Osteocyte (in vitro differentiated cells): ENCODE measurements at regions not wholly inside any gene's neighbourhood (a gene's known extent, or its start where the extent isn't known, plus 50 kb on each side); places are given as distances from the start of the nearest gene placed in this dataset.
"Not testable (repeated sequence)": the region's sequence is repeated elsewhere in the genome, so short reads cannot be mapped to it uniquely, and the experiment has no call there.

ENCODE experiments used
- DNase-seq: peaks from one replicate; pipeline ENCODE4 v3.0.0; 2021; ENCODE audit warnings: mixed read lengths; ENCODE audit not compliant: unreplicated experiment; ENCODE audit errors: extremely low spot score
- H3K27ac Mint-ChIP-seq: one replicate; pipeline ENCODE4 v1.8.0; 2021; ENCODE audit warnings: mild to moderate bottlenecking, mixed read lengths; ENCODE audit not compliant: unreplicated experiment
- H3K27me3 Mint-ChIP-seq: one replicate; pipeline ENCODE4 v1.8.0; 2021; ENCODE audit warnings: mixed read lengths; ENCODE audit not compliant: unreplicated experiment
- H3K36me3 Mint-ChIP-seq: one replicate; pipeline ENCODE4 v1.8.0; 2021; ENCODE audit warnings: mixed read lengths; ENCODE audit not compliant: unreplicated experiment
- H3K4me1 Mint-ChIP-seq: one replicate; pipeline ENCODE4 v1.8.0; 2021; ENCODE audit warnings: mixed read lengths; ENCODE audit not compliant: unreplicated experiment
- H3K4me3 Mint-ChIP-seq: one replicate; pipeline ENCODE4 v1.8.0; 2021; ENCODE audit warnings: mild to moderate bottlenecking, moderate library complexity, mixed read lengths; ENCODE audit not compliant: unreplicated experiment
- H3K9me3 Mint-ChIP-seq: one replicate; pipeline ENCODE4 v1.8.0; 2021; ENCODE audit warnings: mixed read lengths; ENCODE audit not compliant: unreplicated experiment
- CTCF ChIP-seq: fragments of 200-600 bp; sonication (generic); IDR thresholded peaks from 2 replicates; pipeline ENCODE4 v1.5.0; 2021; ENCODE audit warnings: antibody characterized with exemption, mild to moderate bottlenecking, moderate library complexity

- Mint-ChIP-seq H3K27me3 (no peaks in the 10 kb centered on the region), H3K4me3 (no peak overlapping the region), H3K27ac (no peak overlapping the region), H3K4me1 (peaks cover 6% of the 10 kb centered on the region), H3K36me3 (no peaks in the 10 kb centered on the region), H3K9me3 (no peaks in the 10 kb centered on the region)
- no peak for TF ChIP-seq CTCF
- no peak for DNase-seq
Observed at GRCh38 chr22:23396362-23397007, 183.6 kb downstream of the IGLL1 start.

GRCh38 chr22:23395530-23396361, 184.3 kb downstream of the IGLL1 start:
- H3K9me3 Mint-ChIP-seq, result no peaks in the 10 kb centered on the region
- H3K36me3 Mint-ChIP-seq, result no peaks in the 10 kb centered on the region
- TF ChIP-seq CTCF, result no peak
- peaks cover under 1% of the 10 kb centered on the region for H3K4me1 Mint-ChIP-seq
- no peaks in the 10 kb centered on the region for H3K27me3 Mint-ChIP-seq
- no peak for DNase-seq
- no peak overlapping the region for H3K4me3 Mint-ChIP-seq
- H3K27ac Mint-ChIP-seq, result no peak overlapping the region

DNA sequence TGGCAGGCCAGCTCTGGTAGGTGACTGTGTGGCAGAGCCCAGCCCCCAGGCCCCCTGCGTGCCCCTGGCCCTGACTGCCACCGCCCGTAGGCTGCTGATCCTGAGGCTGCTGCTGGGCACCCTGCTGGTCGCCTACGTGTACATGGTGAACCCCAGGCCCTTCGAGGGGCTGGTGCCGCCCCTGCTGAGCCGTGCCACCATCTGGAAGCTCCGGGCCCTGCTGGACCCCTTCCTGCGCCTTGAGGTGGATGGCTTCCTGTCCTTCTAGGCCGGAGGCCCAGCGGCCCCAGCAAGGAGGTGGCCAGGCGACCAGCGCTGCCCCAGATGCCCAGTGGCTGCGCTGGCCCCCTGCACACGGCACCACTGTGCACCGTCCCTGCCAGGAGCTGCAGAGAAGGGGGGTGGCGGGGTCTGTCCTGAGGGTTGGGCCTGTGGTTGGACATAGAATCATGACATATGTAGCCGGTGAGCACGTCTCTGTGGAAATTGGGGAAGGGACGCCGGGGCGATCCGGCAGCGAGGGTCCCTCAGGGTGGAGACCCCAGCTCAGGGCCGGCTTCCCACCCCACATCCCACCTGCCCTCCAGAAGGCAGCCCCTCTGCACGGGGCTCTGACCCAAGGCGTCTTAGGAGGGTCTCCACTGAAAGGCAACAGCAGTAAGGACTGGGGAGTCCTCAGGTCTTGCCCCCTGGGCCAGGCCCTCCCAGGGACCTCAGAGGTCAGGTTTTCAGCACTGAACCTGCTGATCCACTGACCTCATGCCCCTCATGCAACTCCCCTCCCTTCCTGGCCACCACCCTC, 185.4 kb downstream of the IGLL1 start:
- no peak overlapping the region for H3K4me3 Mint-ChIP-seq
- H3K9me3 Mint-ChIP-seq, result no peaks in the 10 kb centered on the region
- no peaks in the 10 kb centered on the region for H3K27me3 Mint-ChIP-seq
- DNase-seq, result no peak
- no peak for TF ChIP-seq CTCF
- no peak overlapping the region for H3K27ac Mint-ChIP-seq
- H3K36me3 Mint-ChIP-seq, result no peaks in the 10 kb centered on the region
- H3K4me1 Mint-ChIP-seq, result no peaks in the 10 kb centered on the region

- H3K4me3 Mint-ChIP-seq, result no peak overlapping the region
- H3K36me3 Mint-ChIP-seq, result no peaks in the 10 kb centered on the region
- H3K27me3 Mint-ChIP-seq, result no peaks in the 10 kb centered on the region
- DNase-seq, result no peak
- no peak overlapping the region for H3K27ac Mint-ChIP-seq
- no peaks in the 10 kb centered on the region for H3K4me1 Mint-ChIP-seq
- no peak for TF ChIP-seq CTCF
- H3K9me3 Mint-ChIP-seq, result no peaks in the 10 kb centered on the region
Observed at GRCh38 chr22:23393721-23394320, 186.3 kb downstream of the IGLL1 start.

- not testable (repeated sequence) for H3K4me1 Mint-ChIP-seq, H3K4me3 Mint-ChIP-seq, H3K27me3 Mint-ChIP-seq, H3K9me3 Mint-ChIP-seq, DNase-seq, H3K27ac Mint-ChIP-seq, H3K36me3 Mint-ChIP-seq
Observed at GRCh38 chr22:23393199-23393598, 186.9 kb downstream of the IGLL1 start.
